DMS114 treated with DMSO at 0.1 percent for 48 hours (cell line): ENCODE measurements at regions not wholly inside any gene's neighbourhood (a gene's known extent, or its start where the extent isn't known, plus 50 kb on each side); places are given as distances from the start of the nearest gene placed in this dataset.
"Not testable (repeated sequence)": the region's sequence is repeated elsewhere in the genome, so short reads cannot be mapped to it uniquely, and the experiment has no call there.

Source experiments
- DNase-seq: peaks from one replicate; lab custom pipeline; 2025; ENCODE audit not compliant: unreplicated experiment; lab: John Stamatoyannopoulos, UW

GRCh38 chr5:63125862-63126261 is 547.2 kb downstream of the LRRC70 start:
- peak; percentile 6 for DNase-seq

GRCh38 chr5:63125392-63125791 is 546.8 kb downstream of the LRRC70 start:
- no peak for DNase-seq

- DNase-seq, result no peak
Measured at GRCh38 chr5:63124266-63124665, 545.6 kb downstream of the LRRC70 start.

- DNase-seq, result no peak
Measured at GRCh38 chr5:63121471-63121870, 542.9 kb downstream of the LRRC70 start.

DNA sequence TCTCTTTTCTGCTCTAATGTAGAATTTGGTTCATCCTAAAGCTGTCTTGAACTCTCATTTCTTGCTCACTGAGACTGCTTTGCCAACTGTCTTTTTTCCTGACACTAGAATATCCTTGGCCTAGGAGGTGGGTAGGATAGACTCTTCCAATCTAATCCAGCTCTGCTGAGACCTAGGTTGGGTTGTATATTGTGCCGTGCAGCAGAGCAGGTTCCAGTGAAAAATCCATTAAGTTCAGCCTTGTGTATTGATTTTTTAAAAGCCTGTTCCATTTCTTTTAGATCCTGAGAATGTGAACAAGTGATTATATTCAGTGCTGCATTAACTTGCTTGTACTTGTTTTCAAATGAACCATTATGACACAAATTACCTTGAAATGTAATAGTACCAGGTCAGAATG is 539.6 kb downstream of the LRRC70 start:
- no peak for DNase-seq

- DNase-seq, result no peak
Measured at GRCh38 chr5:63111891-63112290, 533.3 kb downstream of the LRRC70 start.

DNA sequence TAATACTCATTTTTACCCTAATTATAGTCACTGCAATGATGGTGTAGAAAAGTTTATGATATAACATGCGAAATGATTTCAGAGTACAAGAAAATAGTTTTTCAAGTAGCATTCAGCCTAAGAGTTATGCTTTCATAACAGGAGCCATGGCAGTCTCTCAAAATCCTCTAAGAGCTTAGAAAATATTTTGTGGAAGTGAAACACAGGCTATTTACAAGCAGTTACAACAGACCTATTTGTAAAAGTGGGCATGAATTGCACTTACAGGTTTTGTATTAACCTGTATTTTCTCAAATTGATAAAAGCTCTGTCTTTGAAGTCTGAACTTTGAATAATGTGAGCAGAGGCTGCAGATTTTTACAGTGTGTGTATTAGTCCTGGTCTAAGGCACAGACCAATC is 523.3 kb downstream of the LRRC70 start:
- no peak for DNase-seq

- no peak for DNase-seq
Measured at GRCh38 chr5:63097286-63097685, 518.7 kb downstream of the LRRC70 start.

- no peak for DNase-seq
Measured at GRCh38 chr5:63094730-63095129, 516.1 kb downstream of the LRRC70 start.

- DNase-seq, result no peak
Measured at GRCh38 chr5:63089147-63089546, 510.5 kb downstream of the LRRC70 start.

DNA sequence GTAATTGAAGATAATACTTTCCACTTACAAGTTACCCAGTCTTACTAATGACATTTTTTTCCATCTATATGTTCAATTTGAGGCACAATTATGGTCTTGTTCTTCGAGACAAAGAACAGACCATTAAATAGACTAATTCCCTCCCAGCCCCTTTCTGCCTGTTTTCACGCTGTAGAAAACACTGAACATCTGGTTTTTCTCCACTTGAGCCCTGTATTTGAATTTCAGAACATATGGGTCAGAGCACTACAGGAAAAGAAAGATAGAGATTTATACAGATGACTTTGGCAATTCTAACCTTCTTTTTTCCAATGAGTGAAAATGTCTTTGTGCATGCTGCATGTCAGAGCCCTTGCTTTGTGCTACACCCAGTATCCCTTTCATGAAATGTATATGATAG is 506.9 kb downstream of the LRRC70 start:
- no peak for DNase-seq

- not testable (repeated sequence) for DNase-seq
Measured at GRCh38 chr5:63083689-63084088, 505.1 kb downstream of the LRRC70 start.

DNA sequence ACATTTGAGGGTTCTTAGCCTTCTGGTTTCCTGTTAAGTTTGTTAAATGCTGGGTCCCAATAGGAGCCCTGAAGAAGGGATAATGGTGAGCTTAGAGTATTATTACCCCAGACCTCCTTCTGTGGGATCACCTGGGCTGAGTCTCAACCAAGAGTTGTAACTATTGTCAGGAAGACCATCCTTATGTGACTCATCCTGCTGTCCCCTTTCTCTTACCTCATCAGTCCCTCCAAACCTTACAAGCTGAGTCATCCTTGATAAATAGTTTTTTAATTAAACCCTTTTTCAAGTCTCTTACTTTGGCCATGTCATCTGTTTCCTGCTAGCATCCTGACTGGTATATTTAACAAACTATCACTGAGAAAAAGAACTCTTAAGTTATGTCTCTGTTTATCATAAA is 502.8 kb downstream of the LRRC70 start:
- no peak for DNase-seq

DNA sequence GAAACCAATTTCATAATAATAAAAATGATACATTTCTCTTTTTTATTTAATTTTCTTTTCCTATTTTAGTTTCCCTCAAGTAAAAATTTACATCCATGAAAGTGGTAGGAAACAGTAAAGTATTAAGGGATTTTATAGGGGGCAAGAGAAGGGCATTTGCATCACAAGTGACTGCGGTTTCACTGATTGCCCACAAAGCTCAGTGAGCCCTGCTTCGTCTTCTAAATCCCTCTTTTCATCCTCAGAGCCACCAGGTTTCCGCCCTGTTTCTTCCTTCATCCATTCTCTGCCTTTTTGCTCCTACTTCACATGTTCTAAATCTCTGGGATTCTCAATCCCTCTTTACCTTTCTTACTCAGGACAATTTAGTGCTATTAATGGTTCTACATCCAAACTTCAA is 491.4 kb downstream of the LRRC70 start:
- no peak for DNase-seq

GRCh38 chr5:63055421-63055820 is 476.8 kb downstream of the LRRC70 start:
- no peak for DNase-seq

GRCh38 chr5:63053019-63053638 is 474.5 kb downstream of the LRRC70 start:
- DNase-seq, result no peak

DNA sequence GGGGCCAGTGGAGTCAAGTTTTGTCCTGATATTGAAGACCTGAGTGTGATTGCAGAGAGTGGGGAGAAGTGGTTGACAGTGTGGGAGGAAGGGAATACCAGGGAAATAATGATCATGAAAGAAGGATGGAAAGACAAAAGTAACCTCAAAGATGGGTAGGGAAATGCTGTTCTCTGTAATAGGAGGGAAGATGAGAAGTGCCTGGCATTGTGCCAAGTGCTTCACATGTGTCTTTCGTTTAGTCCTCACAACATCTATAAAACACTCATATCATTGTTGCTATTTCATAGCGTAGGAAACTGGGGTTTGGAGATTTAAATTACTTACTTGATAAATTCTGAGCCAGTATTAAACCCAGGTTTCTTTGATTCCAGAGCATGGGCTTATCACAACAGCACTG is 472.3 kb downstream of the LRRC70 start:
- DNase-seq, result no peak

- DNase-seq, result no peak
Measured at GRCh38 chr5:63049935-63050334, 471.3 kb downstream of the LRRC70 start.

DNA sequence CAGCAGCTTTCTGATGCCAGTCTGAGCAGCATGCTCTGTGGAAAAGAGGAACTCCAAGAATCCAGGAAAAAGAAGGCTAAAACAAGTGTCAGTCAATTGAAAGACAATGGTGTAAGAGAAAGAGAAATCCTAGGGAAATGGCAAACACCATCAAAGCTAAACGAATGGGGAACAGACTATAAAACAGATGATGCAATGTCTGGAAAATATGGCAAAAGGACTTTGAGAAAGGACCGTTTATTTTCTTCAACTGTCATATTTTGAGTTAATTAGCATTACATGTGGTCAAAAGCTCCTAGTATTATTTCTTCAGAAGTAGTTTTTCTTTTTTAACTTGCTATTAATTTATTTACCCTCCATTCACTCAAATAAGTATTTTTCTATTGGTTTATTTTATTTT is 465.2 kb downstream of the LRRC70 start:
- DNase-seq, result no peak

DNA sequence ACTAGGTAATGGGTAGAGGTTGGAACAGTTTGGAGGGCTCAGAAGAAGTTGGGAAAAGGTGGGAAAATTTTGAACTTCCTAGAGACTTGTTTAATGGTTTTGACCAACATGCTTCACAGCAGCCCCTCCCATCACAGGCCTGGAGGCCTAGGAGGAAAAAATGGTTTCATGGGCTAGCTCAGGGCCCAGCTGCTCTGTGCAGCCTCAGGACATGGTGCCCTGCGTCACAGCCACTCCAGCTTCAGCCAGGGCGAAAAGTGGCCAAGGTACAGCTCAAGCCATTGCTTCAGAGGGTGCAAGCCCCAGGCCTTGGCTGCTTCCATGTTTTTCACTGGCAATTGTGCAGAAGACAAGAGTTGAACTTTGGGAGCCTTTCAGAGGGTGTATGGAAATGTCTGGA is 453.7 kb downstream of the LRRC70 start:
- no peak for DNase-seq

- DNase-seq, result no peak
Measured at GRCh38 chr5:63029891-63030290, 451.3 kb downstream of the LRRC70 start.

GRCh38 chr5:63025679-63026078 is 447.1 kb downstream of the LRRC70 start:
- no peak for DNase-seq

DNA sequence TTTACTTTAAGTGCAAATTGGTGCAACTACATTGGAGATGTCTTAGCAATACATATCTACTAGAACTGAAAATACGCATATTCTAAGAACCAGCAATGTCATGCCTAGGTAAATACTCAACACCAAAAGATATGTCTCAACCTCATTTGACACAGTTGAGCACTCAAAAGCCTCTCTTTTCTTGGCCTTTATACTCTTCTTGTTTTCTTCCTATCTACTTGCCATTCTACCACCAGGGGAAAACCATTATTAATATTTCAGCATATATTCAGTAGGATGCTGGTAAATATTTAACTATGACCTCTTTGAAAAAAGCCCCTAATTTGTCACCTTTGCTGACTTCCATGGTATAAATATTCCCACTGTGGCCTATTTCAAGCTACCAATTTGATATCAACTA is 443.8 kb downstream of the LRRC70 start:
- no peak for DNase-seq

DNA sequence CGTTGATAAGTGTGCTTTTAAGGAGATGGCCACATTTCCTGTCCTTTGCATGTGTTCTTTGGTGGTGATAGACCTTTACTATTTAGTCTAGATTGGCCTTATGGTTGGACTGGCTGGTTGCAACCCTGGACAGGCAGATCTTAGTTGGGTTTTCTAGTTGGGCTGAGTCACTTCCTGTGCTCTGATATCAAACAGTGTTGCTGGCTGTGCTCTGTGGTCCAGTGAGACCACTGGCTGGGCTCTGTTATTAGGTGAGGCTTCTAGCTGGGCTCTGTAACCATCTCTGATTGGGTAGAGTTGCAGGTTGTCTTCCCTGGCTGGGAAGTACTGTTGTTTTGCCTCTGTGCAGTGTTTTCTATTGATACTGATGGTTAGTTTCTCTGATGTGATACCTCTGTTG is 432.5 kb downstream of the LRRC70 start:
- DNase-seq, result no peak
